BJ (cell line): ENCODE measurements at regions not wholly inside any gene's neighbourhood (a gene's known extent, or its start where the extent isn't known, plus 50 kb on each side); places are given as distances from the start of the nearest gene placed in this dataset.

Source experiments
- CTCF ChIA-PET: fragments of 350-600 bp; formaldehyde crosslinking; extraction: SDS; loops from one replicate; lab custom pipeline; 2021; ENCODE audit warnings: antibody characterized with exemption, inconsistent platforms; lab: Yijun Ruan, JAX
- POLR2A ChIA-PET: fragments of 300-600 bp; sonication (Branson Sonifier 250); formaldehyde crosslinking; extraction: SDS; loops from one replicate; lab custom pipeline; 2021; ENCODE audit warnings: antibody characterized with exemption; lab: Charles Lee
- DNase-seq: peaks from one replicate; pipeline ENCODE4 v3.0.0-alpha.2; 2011; ENCODE audit warnings: low read depth
- H3K27me3 ChIP-seq: 2 replicates; pipeline ENCODE4 v1.6.0; 2011; ENCODE audit warnings: low read length; ENCODE audit not compliant: control insufficient read depth, insufficient read depth
- H3K36me3 ChIP-seq: 2 replicates; pipeline ENCODE4 v1.5.1; 2011; ENCODE audit warnings: low read length; ENCODE audit not compliant: control insufficient read depth, insufficient read depth
- H3K4me3 ChIP-seq: 2 replicates; pipeline ENCODE4 v1.5.1; 2011; ENCODE audit warnings: low read depth, mild to moderate bottlenecking, control low read depth, low read length
- TF ChIP-seq, protein P1 (sequence below): IDR thresholded peaks from 2 replicates; pipeline ENCODE4 v1.5.1; 2011; ENCODE audit warnings: low read depth, mild to moderate bottlenecking, control low read depth, inconsistent platforms, low read length, moderate library complexity; ENCODE audit not compliant: insufficient read depth

DNA sequence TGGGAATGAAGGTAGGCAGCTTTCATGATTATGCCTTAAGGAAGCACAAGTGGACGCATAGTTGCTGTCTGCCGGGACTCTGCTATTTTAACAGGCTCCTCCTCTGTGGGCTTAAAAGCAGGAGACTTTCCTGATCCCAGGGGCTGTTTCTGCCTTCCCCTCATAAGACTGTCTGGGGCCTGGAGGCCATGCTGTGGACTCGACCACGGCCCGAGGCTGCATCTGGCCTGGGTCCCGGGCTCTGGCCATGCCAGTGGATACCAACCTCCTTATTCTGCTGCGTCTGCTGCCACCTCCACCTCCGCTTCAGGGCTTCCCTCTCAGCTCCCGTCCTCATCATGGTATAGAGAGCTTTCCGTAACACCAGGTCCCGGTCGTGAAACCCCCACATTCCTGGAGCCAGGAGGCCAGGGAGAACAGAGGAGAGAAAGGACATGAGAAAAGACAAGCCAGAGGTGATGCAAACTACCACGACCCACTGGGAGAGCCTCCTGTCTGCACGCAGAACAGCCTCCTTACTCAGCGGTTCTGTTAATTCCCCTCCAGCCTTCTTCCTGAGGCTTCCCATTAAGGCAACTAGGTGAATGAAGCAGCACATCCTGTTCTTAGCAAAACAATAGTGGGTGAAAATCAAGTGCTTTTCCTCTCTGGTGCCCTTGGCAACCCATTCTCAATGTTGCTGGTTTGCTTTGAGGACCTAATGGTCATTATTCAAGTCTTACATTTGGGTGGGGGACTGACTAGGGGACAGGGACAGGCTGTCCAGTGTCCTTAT is 200.5 kb downstream of the KLF13 start:
- DNase-seq = no peak
- ChIA-PET CTCF (no interaction called here), POLR2A (no interaction called here)
- Histone ChIP-seq H3K4me3 (no peak overlapping the region), H3K36me3 (no peaks in the 10 kb centered on the region), H3K27me3 (peaks cover 1% of the 10 kb centered on the region; the same call in 1 of the 2 replicates)
- TF ChIP-seq, protein P1, sequence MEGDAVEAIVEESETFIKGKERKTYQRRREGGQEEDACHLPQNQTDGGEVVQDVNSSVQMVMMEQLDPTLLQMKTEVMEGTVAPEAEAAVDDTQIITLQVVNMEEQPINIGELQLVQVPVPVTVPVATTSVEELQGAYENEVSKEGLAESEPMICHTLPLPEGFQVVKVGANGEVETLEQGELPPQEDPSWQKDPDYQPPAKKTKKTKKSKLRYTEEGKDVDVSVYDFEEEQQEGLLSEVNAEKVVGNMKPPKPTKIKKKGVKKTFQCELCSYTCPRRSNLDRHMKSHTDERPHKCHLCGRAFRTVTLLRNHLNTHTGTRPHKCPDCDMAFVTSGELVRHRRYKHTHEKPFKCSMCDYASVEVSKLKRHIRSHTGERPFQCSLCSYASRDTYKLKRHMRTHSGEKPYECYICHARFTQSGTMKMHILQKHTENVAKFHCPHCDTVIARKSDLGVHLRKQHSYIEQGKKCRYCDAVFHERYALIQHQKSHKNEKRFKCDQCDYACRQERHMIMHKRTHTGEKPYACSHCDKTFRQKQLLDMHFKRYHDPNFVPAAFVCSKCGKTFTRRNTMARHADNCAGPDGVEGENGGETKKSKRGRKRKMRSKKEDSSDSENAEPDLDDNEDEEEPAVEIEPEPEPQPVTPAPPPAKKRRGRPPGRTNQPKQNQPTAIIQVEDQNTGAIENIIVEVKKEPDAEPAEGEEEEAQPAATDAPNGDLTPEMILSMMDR = no peak

DNA sequence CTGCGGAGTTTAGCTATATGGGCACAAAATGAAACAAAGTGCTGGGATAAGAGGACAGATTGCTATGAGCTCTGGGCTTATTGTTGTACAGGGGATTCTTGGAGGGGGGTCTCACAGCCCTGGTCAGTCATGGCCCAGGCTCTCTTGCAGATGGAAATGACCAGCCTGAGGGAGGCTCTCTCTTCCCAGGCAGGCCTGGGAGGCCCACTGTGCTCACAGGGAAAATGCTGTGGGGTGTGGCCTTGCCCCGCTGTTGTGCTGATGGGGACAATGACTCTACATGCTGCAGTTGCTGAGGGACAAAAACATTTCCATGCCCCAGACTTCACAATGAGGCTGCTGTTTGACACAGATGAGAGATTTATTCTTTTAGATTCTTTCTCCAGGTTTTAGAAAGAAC is 202.2 kb downstream of the KLF13 start:
- ChIA-PET CTCF (interaction anchor here (0.6 kb wide), 1 partner anchor 15 kb away, joined by 3 read pairs; no protein-coding TSS in a partner anchor), POLR2A (no interaction called here)
- TF ChIP-seq, protein P1 = no peak
- H3K36me3 ChIP-seq = no peaks in the 10 kb centered on the region
- H3K27me3 ChIP-seq = peaks cover 1% of the 10 kb centered on the region; the same call in 1 of the 2 replicates
- DNase-seq = no peak
- H3K4me3 ChIP-seq = no peak overlapping the region

DNA sequence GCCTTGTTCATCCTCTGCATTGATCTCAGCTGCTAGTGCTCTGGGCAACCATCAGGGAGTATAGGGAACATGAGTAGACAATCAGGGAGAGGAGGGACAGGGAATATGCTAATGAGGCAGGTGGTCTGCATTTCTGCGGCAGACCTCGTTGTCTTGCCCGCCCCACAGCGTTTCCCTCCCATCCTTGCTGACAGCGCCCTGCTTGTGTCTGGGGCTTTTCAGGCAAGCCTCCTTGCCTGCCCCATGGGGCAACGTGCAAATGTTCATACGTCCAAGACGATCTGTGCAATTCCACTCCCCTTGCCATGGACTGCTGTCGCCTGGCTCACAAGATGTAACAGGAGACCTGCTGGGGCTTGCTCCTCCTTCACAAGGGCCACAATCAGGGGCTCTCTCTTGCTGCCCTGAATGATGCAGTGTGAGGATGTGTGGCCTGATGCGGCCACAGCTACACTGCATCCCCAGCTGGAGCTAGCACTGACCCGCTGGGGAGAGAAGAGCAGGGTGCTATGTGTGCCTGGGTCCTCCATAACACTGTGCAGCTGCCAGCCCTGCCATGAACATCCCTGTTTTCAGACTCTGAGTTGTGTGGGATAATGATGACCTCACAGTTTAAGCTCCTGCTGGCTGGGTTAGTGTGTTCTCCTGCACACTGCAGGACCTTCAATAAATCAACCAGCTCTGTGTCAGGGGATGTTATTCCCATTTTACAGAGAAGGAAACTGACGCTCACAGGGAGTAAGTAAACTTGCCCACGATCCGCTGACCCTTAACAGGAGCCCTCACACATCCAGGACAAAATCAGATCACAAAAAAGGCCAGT is 211.3 kb downstream of the KLF13 start:
- TF ChIP-seq, protein P1 = no peak
- Histone ChIP-seq H3K36me3 (no peaks in the 10 kb centered on the region), H3K4me3 (no peak overlapping the region), H3K27me3 (0 out of 2 replicates have a peak, but pooled peaks cover 2% of the 10 kb centered on the region)
- no peak for DNase-seq
- POLR2A ChIA-PET = no interaction called here
- CTCF ChIA-PET = no interaction called here

DNA sequence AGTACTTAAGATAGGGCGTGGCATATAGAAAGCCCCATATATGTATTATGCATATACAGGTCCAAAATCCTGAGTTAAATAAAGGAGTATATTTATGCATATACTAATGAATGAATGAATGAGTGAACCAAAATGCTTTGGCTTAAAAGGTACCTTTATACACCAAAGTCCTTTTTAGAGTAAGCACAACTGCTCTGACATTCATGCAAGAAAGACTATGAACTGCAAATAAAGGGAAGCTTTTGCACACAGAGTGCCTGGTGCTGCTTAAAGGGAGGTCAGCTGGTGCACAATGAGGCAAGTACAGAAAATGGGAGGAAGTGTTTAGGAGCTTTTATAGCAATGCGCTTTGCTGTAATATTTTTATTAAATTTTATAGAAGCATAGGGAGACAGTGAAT is 214.0 kb downstream of the KLF13 start:
- no peak overlapping the region for H3K4me3 ChIP-seq
- ChIA-PET POLR2A (no interaction called here), CTCF (no interaction called here)
- TF ChIP-seq, protein P1 = no peak
- 0 out of 2 replicates have a peak, but pooled peaks cover 2% of the 10 kb centered on the region for H3K27me3 ChIP-seq
- no peak for DNase-seq
- H3K36me3 ChIP-seq = no peaks in the 10 kb centered on the region

DNA sequence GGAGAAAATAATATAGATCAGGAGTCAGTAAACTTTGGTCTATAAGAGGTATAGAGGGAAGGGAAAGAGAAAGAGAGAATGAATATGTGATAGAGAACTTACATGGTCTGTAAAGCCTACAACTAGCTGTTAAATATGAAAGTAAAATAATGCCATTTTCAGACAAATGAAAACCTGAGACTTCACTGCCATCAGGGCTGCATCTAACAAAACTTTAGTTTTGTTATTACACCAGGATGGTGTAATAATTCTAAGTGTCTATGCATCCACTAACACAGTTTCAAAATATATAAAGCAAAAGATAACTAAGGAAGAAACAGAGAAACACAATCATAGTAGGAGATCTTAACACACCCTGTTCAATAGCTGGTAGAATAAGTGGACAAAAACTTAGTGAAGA is 217.7 kb downstream of the KLF13 start:
- no peak for DNase-seq
- TF ChIP-seq, protein P1 = no peak
- Histone ChIP-seq H3K4me3 (no peak overlapping the region), H3K36me3 (no peaks in the 10 kb centered on the region), H3K27me3 (no peaks in the 10 kb centered on the region)
- ChIA-PET CTCF (interaction anchor here (0.6 kb wide), 1 partner anchor 16 kb away, joined by 3 read pairs; no protein-coding TSS in a partner anchor), POLR2A (no interaction called here)
